SHP77 treated with DMSO at 0.1 percent for 48 hours (cell line): ENCODE measurements at regions not wholly inside any gene's neighbourhood (a gene's known extent, or its start where the extent isn't known, plus 50 kb on each side); places are given as distances from the start of the nearest gene placed in this dataset.

Experiments used
- DNase-seq: peaks from one replicate; lab custom pipeline; 2025; lab: John Stamatoyannopoulos, UW

DNA sequence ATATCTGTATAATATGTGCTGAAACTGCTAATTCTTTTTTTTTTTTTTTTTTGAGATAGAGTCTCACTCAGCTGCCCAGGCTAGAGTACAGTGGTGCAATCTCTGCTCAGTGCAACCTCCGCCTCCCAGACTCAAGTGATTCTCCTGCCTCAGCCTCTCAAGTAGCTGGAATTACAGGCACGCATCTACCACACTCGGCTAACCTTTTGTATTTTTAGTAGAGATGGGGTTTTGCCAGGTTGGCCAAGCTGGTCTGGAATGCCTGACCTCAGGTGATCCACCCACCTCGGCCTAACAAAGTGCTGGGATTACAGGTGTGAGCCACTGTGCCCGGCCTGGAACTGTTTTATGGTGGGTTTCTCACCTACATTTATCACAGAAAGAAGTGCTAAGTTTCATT, 307.8 kb upstream of the STT3B start:
- DNase-seq = no peak

DNA sequence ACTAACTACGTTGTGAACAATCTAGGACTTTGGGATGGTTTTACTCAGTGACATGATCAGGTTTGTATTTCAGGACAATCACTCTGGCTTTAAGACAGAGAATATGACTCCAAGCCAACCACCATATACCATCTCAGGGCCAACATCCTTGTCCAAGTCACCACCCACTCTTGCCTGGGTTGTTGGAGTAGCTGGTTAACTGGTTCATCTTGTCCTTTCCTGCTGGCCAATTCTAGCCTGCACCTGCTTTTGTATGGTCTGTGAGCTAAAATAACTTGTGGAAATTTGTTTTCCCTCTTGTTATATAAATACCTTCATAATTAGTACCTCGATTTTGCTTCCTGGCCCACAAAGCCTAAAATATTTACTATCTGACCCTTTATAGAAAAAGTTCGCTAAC, 306.8 kb upstream of the STT3B start:
- no peak for DNase-seq

DNA sequence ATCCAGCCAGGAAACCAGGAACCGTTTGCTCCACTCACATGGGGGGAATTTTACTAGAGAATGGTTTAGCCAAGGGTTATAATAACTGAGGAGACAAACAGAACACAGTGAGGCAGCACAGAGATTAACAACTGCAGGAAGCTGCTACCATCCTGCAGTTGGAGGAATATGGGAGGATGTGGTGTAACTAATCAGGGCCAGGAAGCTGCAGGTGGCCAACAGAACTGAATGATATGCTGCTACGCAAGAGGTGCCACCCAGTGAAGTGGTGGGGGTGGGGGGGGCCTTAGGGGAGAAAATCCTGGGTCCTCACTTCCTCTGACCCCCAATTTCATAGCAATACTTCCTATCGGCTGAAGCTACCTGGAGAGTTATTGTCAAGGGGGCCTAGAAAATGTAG, 306.4 kb upstream of the STT3B start:
- no peak for DNase-seq

DNA sequence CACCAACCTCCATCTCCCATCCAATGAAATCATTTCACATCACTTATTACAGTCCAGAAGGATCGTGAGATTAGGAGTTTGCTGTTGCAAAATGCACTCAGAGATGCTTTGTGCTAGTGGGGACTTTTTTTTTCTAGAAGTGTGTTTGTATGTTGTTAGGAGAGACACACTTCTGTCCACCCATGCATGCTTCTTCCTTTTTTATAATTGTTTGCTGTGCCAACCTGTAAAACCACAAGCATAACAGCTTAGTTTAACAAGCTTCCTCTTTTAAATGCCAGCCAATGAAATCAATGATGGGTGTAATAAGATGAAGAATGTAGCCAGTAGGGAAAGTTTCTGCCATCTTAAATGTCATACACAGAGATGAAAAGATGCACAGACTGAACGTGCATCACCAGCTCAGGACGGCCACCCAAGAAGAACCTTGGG, 305.6 kb upstream of the STT3B start:
- DNase-seq = no peak

DNA sequence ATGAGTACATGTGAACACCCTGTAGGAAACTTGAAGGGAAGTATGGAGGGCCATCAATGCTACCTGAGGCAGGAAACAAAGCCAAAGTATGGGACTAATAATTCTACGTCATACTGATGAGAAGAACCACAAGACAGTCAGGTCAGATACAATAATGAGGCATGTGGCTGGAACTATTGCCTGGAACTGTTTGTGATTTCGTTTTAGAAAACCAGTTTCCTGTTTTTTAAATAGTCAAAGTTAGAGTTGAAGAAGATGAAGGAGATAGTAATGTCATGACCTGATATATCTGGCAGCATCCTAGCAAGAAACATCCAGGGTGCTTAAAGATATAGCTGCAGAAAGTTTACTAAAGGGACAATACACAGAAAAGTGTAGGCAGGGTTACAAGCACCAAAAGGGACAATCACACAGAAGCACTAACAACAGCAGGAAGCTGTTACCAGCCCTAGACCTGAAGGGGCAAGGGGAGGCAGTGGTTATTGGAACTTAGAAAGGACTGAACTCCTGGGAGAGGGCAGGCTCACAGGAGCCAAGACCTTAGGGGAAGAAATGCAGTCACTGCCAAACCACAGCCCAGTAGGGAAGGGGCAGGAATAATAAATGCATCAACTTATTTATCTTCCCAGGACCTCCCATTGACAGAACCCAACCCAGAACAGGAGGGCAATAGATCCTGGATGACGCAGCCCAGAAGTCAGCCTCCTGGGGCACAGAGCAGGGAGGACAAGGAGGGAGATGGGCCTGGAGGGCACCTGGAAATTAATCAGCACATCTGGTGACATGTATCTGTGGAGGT, 302.1 kb upstream of the STT3B start:
- no peak for DNase-seq

DNA sequence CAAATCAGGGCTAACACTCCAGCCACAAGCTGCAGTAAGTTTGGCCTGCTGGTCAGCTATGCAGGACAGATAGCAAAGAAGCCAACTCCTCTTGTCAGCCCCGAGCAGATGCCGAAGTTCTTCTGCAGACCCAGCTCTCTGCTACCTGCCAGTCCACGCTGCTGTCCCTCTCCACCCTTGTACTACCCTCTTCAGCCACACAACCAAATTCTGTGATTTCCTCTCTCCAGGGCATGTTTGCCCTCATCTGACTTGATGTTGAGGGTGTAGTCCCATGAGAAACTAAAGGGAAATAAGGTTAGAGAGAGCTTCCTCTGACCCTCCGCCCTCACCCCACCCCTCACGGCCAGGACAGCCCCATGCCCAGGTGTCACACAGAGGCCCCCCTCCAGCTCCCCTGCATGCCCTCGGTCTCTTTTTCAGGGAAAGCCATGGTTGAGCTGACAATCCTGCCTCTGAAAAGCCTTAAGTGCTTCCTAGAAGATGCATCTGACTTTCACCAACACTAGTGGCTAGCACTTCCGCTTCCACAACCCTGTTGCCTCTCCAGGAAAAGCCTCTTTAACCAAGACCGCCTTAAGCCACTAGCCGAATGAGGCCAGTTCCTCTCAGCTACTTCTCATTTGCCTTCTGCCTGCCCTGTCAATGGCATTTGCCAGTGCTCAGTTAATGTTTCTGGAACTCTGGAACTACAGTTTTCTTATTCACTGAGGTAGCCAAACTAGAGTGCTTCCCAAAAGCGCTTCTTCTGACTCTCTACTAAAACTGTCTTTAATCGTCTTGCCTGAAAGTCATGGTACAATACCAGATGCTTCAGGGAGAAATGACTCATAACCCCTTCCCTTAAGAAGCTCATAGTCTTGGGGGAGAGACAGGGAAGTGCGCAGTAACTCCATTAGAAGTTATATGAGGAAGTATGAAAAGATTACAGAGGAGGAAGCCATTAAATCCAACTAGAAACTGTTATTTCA, 300.4 kb upstream of the STT3B start:
- DNase-seq = no peak

DNA sequence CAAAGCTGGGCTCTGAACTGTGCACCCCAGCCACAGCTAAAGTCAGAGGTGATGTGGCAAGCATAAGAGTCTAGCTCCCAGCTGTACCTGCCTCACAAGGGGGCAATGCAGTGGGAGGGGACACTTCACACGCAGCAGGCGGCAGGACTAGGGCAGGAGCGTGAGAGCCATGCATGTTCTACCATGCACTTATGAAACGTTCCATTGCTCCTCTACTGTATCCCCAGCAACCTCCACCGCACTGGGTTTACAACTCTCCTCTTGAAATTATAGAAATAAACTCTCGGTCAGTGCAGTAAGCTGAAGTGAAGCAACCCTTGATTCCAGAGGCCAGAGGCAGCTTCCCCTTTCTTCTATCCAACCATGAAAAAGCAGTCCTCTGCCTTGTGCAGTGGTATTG, 298.6 kb upstream of the STT3B start:
- no peak for DNase-seq

DNA sequence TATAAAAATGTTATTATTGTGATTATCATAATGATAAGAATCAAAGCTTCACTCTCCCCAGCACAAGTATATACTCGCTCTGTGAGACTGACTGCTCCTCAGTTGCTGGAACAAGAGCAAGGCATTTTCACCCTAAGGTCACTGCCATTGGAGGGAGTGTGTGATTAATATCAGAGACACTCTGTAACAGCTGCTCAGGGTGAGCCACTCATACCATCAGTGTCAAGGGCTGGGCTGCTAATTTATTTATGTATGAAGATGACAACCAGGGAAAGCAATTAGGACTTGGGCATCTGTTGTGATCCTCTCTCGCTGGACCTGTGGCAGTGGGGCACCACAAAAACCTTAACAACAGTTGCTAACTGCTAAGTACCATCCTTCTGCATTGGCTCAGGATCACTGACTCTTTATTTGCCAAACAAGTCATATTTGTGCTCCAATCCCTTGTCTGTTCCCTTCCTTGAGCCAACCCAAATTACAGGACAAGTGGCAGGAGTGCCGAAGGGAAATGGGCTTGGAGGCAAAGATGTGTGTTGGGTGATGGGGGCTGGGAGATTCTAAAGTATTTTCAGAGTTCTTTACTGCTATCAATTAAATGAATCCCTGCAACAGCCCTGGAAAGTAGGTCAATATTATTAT, 297.5 kb upstream of the STT3B start:
- no peak for DNase-seq

DNA sequence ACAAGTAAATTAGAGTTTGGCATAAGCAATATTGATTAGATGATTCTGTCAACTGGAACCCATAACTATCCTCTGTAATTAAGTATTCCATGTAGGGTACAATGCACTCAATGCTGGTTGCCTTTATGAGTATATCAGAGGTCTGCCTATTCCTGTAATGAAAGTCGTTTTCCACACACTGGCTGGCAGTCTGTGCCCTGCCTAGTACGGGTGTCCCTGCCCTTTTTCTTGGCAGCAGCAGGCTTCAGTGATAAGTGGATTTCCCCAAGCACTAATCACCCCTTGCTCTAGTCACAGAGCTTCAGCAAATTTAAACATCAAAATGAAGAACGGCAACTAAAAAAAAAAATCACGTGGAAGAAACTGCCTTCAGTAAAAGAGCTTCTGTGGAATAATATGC, 294.8 kb upstream of the STT3B start:
- DNase-seq = no peak

DNA sequence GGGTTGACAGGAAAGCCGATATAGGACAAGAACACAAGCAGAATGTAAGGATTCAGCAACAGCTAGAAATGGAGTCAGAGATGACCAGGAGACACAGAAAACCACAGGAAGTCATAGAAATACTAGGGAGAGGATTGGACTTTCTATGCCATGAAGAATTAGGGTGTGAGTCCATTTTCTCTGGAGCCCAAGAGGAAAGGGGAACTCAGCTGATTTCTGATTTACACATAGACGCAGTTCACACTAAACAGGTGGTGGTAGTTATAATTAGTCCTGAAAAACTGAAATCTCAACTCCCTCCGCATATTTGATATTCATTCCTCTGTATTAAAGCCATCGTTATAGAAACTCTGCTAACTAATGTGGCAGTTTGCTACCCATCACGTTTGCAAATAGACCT, 292.7 kb upstream of the STT3B start:
- DNase-seq = no peak

DNA sequence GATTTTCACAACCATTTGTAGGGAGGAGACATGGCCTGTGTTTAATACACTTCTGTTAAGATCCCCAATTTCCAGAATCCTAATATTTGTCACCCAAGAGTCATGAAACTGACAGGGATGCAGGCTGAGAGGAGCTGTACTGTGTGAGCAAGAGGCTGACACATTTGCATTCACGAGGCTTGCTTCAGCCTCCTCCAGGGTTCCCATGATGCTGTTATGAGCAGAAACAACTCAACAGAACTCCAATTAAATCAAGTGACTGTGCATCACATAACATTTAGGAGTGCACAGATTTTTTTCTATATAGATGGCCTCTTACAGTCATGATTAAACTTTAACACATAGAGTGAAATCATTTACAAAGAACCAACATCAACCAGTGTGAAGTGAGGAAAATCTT, 292.3 kb upstream of the STT3B start:
- DNase-seq = no peak

DNA sequence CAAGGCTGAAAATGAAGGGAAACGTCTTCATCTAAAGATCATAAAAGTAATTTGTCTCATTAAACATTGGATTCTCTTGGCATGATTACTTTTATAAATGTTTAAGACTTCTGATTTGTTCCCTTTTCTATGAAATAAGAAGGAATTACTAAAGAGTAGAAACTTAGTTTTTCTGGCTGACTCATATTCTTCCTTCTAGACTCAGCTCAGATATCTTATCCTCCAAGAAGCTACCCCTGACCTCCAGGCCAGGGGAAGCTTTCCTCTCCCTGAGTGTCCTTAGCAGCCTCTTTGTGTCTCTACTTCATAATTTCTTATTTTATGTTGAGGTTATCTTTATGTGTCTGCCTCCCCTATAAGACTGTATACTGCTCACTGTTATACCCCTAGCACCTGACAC, 291.9 kb upstream of the STT3B start:
- DNase-seq = no peak

DNA sequence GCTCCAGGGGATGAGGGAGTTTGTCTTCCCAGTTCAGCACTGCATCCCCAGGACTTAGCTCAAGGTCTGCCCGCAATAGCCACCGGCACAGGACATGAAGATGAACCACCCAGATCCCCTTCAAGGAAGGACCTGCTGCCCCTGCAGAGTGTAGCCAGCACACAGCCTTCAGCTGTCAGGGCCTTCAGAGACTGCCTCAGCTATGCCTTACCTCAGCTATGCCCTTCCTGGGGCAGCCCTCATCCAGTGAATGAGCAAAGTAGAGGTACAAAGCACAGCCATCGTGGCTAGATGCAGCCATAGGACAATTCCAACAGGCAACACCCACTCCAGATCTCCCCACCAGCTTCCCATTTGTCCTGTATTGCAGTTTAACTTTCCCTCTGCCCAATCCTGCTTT, 291.2 kb upstream of the STT3B start:
- DNase-seq = no peak

DNA sequence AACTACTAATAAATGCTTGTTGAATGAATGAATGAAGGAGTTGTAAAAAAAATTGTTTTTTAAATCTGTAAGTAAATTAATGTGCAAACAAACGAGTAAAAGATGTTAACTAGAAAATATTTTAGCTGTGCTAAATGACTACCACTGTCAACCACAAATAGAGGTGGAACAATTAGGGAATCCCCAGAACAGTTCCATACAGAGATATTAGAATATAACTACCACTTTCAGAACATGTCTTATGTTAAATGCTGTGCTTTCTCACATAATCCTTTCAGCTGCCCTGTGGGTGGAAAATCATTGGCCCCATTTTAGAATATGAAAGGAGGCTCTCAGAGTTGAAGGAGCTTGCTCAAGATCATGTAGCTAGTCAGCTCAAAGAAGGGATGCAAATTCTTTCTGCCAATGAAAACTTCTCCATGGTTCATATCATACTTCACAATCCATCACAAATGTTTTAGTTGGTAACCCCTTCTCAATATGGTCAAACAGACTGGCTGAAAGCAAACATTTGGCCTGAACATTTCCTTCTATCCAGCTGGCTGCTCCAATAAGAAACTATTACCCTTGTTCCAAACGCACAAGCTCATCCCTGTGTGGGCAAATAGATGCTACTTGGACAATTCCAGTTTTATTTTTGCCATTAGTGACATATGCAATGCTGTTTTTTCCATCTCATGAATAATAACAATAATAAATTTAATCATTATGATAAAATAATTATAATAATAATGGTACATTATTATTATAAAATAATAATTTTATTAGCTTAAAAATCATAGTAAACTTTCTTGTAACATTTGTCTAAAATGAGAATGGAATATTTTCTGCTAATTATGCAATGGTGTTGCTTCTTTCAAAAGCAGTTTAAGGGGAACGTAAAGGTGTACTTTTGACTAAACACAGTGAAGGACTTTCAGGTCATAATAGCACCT, 290.4 kb upstream of the STT3B start:
- no peak for DNase-seq

DNA sequence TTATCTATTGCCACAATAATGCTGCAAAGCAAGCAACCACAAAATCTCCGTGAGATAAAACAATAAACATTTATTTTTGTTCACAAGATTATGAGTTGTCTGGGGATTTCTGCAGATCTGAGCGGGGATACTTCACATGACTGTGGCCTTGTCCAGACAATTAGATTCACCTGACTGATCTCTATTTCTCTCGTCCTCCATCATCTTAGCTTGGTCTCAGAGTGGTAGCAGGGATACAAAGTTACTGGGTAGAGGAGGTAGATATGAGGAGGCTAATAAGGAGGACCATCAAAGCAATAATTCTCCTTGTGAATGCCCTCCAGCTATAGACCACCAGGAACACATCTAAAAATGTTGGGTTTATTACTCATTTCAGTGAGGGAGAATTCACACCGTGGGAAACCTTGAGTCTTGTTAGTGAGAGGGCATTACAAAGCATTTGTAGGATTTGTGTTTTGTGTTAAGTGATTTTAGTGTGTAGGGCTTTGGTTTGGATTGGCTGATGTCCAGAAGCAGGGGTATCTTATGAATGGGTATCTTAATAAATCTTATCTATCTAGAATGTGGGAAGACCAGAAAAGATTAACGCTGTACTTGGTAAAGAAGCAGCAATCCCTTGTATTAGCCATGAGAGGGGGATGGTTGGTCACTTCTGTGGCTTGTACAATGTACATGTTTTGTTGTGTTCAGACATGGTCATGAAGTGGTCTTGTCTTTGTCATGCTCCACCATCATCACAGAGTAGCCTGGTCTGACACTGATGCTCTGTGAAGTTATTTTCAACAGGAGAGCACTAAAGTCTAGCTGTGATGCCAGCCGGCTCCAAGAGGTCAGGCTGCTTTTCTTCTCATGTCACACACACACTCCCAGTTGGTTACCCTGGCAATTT, 287.6 kb upstream of the STT3B start:
- DNase-seq = no peak

DNA sequence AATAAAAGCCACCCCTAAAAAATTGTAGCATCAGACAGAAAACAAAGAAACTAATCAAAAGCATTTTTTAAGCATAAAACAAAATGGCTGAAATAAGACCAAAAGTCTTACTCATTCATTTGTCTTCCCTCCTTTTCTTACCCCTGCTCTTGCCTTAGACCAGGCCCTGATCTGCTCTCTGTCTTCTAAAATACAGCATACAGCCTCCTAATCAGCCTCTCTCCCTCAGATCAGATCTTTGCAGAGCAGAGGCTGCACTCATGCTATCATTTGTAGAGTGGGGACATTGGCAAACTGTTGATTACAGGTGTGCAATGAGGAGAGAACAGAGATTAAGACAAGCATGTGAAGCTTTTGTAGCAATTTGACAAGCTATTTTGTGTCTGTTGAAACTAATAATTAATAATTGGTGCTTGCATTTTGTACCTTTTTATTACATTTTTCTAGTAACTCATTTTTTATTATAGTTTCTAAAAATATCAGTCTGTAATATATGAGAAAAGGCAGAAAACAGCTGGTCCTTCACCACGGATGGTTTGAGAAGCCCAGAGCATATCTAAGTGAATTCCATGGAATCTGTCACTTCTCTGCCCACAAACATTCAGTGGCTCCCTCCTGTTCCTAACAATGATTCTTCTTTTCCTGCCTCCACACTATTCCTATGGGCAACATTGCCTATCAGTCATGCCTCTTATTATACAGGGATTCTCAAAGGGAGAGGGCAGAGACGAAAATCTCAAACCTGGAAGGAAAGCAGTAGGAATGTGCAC, 286.2 kb upstream of the STT3B start:
- DNase-seq = no peak

DNA sequence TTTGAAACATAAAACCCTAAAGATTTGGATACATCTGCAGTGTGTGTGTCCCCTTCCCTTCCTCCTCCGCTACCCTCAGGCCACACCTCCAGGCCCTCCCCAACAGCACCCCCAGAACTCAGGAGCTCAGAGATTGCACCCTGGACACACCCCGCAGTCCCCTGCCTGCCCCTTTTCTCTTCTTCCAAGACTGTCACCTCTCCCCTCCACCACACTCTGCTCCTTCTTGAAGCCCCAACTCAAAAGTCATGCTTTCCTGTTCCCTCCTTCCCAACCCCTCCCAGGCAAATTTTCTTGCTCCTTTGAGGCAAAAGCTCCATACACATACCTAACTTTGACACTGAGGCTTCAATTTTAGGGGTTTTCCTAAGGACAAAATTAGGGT, 285.7 kb upstream of the STT3B start:
- DNase-seq = no peak

DNA sequence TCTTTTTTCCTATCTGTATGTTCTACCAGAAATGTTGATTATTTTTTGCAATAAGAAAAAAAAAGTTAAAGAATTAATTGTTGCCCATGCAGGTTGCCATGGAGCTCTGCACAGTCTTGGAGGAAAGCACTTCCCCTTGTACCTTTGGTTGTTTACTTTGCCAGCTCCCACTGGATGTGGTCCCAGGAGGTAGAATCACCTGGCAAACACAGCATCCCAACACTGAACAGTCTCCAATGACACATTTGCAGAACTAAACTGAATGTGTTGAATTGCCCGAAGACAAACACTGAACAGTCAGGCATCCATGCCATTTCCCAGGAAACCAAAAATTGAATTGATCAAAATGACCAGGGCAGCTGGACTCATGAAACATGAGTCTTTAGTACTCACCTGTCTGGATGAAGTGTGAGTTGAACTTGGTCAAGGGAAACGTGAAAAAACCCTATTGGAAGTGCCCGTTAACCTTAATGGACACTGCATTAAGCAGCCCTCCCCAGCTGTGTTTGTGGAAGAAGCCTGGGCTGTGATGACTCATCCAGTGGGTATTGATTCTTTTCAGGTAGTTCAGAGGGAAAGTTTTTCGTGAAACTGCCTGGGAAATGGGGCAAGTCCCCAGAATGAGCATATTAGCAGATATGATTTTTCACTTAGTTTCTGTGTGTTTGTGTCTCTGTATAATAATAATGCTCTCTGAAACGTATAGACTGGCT, 284.7 kb upstream of the STT3B start:
- DNase-seq = no peak

DNA sequence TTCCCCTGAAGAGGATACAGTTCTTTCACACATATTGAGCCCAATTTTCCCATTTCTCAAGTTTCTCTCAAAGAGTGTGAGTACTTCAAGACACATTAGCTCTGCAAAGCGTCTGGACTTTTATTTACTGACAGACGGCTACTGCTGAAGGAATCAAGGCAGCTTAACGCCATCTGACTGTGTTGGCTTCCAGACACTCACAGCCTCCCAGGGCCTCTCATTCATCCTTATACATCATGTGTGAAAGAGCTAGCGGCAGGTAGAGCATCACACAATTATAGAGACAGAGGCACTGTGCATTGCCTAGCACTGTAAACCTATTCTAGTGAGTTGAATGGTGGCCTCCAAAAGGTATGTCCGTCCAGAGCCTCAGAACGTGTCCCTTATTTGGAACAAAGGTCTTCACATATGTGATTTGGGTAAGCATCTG, 284.1 kb upstream of the STT3B start:
- DNase-seq = no peak
